AG04450 (cell line): ENCODE measurements at regions not wholly inside any gene's neighbourhood (a gene's known extent, or its start where the extent isn't known, plus 50 kb on each side); places are given as distances from the start of the nearest gene placed in this dataset.

Experiments
- CTCF ChIA-PET: fragments of 300-600, 350-600 bp; formaldehyde crosslinking; extraction: SDS; loops from one replicate; lab custom pipeline; 2022; ENCODE audit warnings: antibody characterized with exemption, inconsistent platforms; lab: Charles Lee
- POLR2A ChIA-PET: fragments of 350-600 bp; formaldehyde crosslinking; extraction: SDS; loops from one replicate; lab custom pipeline; 2021; ENCODE audit warnings: antibody characterized with exemption, inconsistent platforms; lab: Yijun Ruan, JAX
- DNase-seq: peaks from one replicate; pipeline ENCODE4 v3.0.0-alpha.2; 2011; ENCODE audit warnings: low read depth, low spot score
- H3K27ac ChIP-seq: one replicate; pipeline ENCODE4 v1.5.1; 2012; ENCODE audit warnings: low read depth, low read length, control low read depth
- H3K27me3 ChIP-seq: one replicate; pipeline ENCODE4 v1.6.0; 2012; ENCODE audit warnings: low read length; ENCODE audit not compliant: control insufficient read depth, insufficient read depth
- H3K4me3 ChIP-seq: 2 replicates; pipeline ENCODE4 v1.5.1; 2011; ENCODE audit warnings: mild to moderate bottlenecking, low read depth, low read length, control low read depth
- H3K9me3 ChIP-seq: 2 replicates; pipeline ENCODE4 v1.5.1; 2012; ENCODE audit warnings: low read length; ENCODE audit not compliant: control insufficient read depth, insufficient read depth
- CTCF ChIP-seq: IDR thresholded peaks from 2 replicates; pipeline ENCODE4 v1.5.1; 2011; ENCODE audit warnings: low read depth, low read length, control low read depth, inconsistent platforms

GRCh38 chr16:50988441-50988840, 162.6 kb downstream of the SALL1 start:
- H3K27ac ChIP-seq = no peak overlapping the region
- ChIA-PET CTCF (no interaction called here), POLR2A (no interaction called here)
- TF ChIP-seq CTCF = no peak
- no peaks in the 10 kb centered on the region for H3K27me3 ChIP-seq
- no peak overlapping the region for H3K4me3 ChIP-seq
- DNase-seq = no peak
- peaks cover 13% of the 10 kb centered on the region for H3K9me3 ChIP-seq

GRCh38 chr16:50986453-50986852, 164.6 kb downstream of the SALL1 start:
- no peak for DNase-seq
- ChIA-PET CTCF (no interaction called here), POLR2A (no interaction called here)
- H3K9me3 ChIP-seq = peaks cover 7% of the 10 kb centered on the region
- no peak overlapping the region for H3K4me3 ChIP-seq
- TF ChIP-seq CTCF = no peak
- H3K27me3 ChIP-seq = no peaks in the 10 kb centered on the region
- H3K27ac ChIP-seq = no peak overlapping the region

GRCh38 chr16:50985733-50986132, 165.3 kb downstream of the SALL1 start:
- no peaks in the 10 kb centered on the region for H3K27me3 ChIP-seq
- H3K4me3 ChIP-seq = no peak overlapping the region
- CTCF ChIA-PET = no interaction called here
- H3K27ac ChIP-seq = no peak overlapping the region
- no peak for TF ChIP-seq CTCF
- no peaks in the 10 kb centered on the region for H3K9me3 ChIP-seq
- DNase-seq = no peak
- POLR2A ChIA-PET = no interaction called here

- no peak for TF ChIP-seq CTCF
- Histone ChIP-seq H3K27ac (no peak overlapping the region), H3K27me3 (no peaks in the 10 kb centered on the region), H3K9me3 (no peaks in the 10 kb centered on the region), H3K4me3 (no peak overlapping the region)
- CTCF ChIA-PET = interaction anchor here (0.7 kb wide), 1 partner anchor 178 kb away, joined by 7 read pairs; no protein-coding TSS in a partner anchor
- no peak for DNase-seq
- POLR2A ChIA-PET = no interaction called here
Observed at GRCh38 chr16:50984688-50985087, 166.4 kb downstream of the SALL1 start.

GRCh38 chr16:50982808-50983207, 168.3 kb downstream of the SALL1 start:
- H3K27me3 ChIP-seq = no peaks in the 10 kb centered on the region
- ChIA-PET CTCF (no interaction called here), POLR2A (no interaction called here)
- no peak for DNase-seq
- no peak overlapping the region for H3K27ac ChIP-seq
- no peaks in the 10 kb centered on the region for H3K9me3 ChIP-seq
- no peak overlapping the region for H3K4me3 ChIP-seq
- no peak for TF ChIP-seq CTCF
